ENCODE measurements at regions not wholly inside any gene's neighbourhood (a gene's known extent, or its start where the extent isn't known, plus 50 kb on each side); places are given as distances from the start of the nearest gene placed in this dataset.

DNA sequence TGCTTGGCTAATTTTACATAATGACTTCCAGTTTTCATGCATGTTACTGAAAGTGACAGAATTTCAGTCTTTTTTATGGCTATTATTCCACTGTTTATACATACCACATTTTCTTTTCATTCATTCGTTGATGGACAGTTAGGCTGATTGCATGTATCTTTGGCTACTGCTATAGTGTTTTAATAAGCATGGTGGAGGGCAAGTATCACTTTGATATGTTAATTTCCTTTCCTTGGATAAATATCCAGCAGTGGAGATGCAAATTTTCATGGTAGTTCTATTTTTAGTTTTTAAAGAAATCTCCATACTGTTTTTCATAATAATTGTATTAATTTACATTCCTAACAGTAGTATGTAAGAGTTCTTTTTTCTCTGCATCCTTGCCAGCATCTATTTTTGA lies 297.9 kb downstream of the PRR16 start:
- no peak for TF ChIP-seq EZH2 (IDR thresholded peaks at IDR 0.05; ENCODE audit: low read depth)
- no peak for TF ChIP-seq CTCF (conservative IDR thresholded peaks at IDR 0.05)
